Fibroblast of lung (primary cell): ENCODE measurements at regions not wholly inside any gene's neighbourhood (a gene's known extent, or its start where the extent isn't known, plus 50 kb on each side); places are given as distances from the start of the nearest gene placed in this dataset.

ENCODE experiments used
- DNase-seq, 2 donors: peaks; one replicate each; pipeline versions ENCODE4 v3.0.0 to v3.0.0-alpha.2; 2010; ENCODE audit warnings: low read depth in 2 of 2
- H2AFZ ChIP-seq: 2 replicates; pipeline ENCODE4 v1.5.1; 2012; ENCODE audit warnings: low read length, control low read depth, inconsistent platforms
- H3K27ac ChIP-seq: 2 replicates; pipeline ENCODE4 v1.5.1; 2011; ENCODE audit warnings: low read length, control low read depth; ENCODE audit not compliant: insufficient read depth
- H3K27me3 ChIP-seq: 2 replicates; pipeline ENCODE4 v1.5.1; 2011; ENCODE audit warnings: mild to moderate bottlenecking, low read length; ENCODE audit not compliant: control insufficient read depth, insufficient read depth
- H3K36me3 ChIP-seq: 2 replicates; pipeline ENCODE4 v1.5.1; 2011; ENCODE audit warnings: low read length; ENCODE audit not compliant: control insufficient read depth, insufficient read depth
- H3K4me1 ChIP-seq: 2 replicates; pipeline ENCODE4 v1.5.1; 2011; ENCODE audit warnings: low read length; ENCODE audit not compliant: control insufficient read depth, insufficient read depth; ENCODE audit errors: extremely low read depth
- H3K4me2 ChIP-seq: 2 replicates; pipeline ENCODE4 v1.5.1; 2011; ENCODE audit warnings: low read length, control low read depth; ENCODE audit not compliant: insufficient read depth; ENCODE audit errors: extremely low read depth
- H3K4me3 ChIP-seq, 4 experiments: fragments of 200-600 bp in 1 of 4; sonication (generic) in 1 of 4; replicated peaks in 1 of 4; 2 replicates each; pipeline ENCODE4 v1.5.1; 2011 to 2016; ENCODE audit warnings: low read length in 4 of 4, low read depth in 3 of 4, mild to moderate bottlenecking in 3 of 4, control low read depth in 2 of 4, inconsistent platforms in 1 of 4, mixed read lengths in 1 of 4; ENCODE audit not compliant: insufficient read depth in 1 of 4; ENCODE audit errors: control extremely low read depth in 1 of 4
- H3K79me2 ChIP-seq: 2 replicates; pipeline ENCODE4 v1.5.1; 2012; ENCODE audit warnings: mild to moderate bottlenecking, low read length, inconsistent platforms; ENCODE audit not compliant: control insufficient read depth, insufficient read depth
- H3K9ac ChIP-seq: 2 replicates; pipeline ENCODE4 v1.5.1; 2011; ENCODE audit warnings: mild to moderate bottlenecking, low read length, control low read depth; ENCODE audit not compliant: insufficient read depth
- H3K9me3 ChIP-seq: 2 replicates; pipeline ENCODE4 v1.5.1; 2012; ENCODE audit warnings: low read depth, low read length; ENCODE audit not compliant: control insufficient read depth, insufficient read depth
- H4K20me1 ChIP-seq: 2 replicates; pipeline ENCODE4 v1.5.1; 2011; ENCODE audit warnings: low read length; ENCODE audit not compliant: control insufficient read depth, insufficient read depth; ENCODE audit errors: extremely low read depth
- CTCF ChIP-seq, 2 donors: IDR thresholded peaks in 1 of 2; conservative IDR thresholded peaks in 1 of 2; 1 replicate in 1 of 2; 2 replicates in 1 of 2; pipeline ENCODE4 v1.5.1; 2011 to 2012; ENCODE audit warnings: low read length in 2 of 2, control low read depth in 1 of 2, inconsistent platforms in 1 of 2, low read depth in 1 of 2, mild to moderate bottlenecking in 1 of 2
- EZH2 ChIP-seq: IDR thresholded peaks from 2 replicates; pipeline ENCODE4 v1.5.1; 2012; ENCODE audit warnings: low read length, control low read depth, mild to moderate bottlenecking; ENCODE audit errors: missing control alignments

GRCh38 chr6:11450037-11450436 lies 87.5 kb upstream of the TMEM170B start:
- Histone ChIP-seq H3K9me3 (no peaks in the 10 kb centered on the region), H3K36me3 (no peaks in the 10 kb centered on the region), H2AFZ (no peak overlapping the region), H4K20me1 (no peaks in the 10 kb centered on the region), H3K9ac (no peak overlapping the region), H3K4me1 (no peaks in the 10 kb centered on the region), H3K27me3 (no peaks in the 10 kb centered on the region), H3K4me2 (no peak overlapping the region), H3K79me2 (no peaks in the 10 kb centered on the region), H3K27ac (no peak overlapping the region), H3K4me3 (no peak overlapping the region)
- DNase-seq, result no peak
- TF ChIP-seq EZH2 (no peak), CTCF (conservative IDR thresholded peaks at IDR 0.05 in 1 of 2, IDR thresholded peaks at IDR 0.05 in 1 of 2; ENCODE audit: low read depth in 1 of 2, low read length in 2 of 2) (no peak)

- H3K79me2 ChIP-seq, result no peaks in the 10 kb centered on the region
- no peaks in the 10 kb centered on the region for H3K4me1 ChIP-seq
- H3K27ac ChIP-seq, result no peak overlapping the region
- no peaks in the 10 kb centered on the region for H3K36me3 ChIP-seq
- H4K20me1 ChIP-seq, result no peaks in the 10 kb centered on the region
- H2AFZ ChIP-seq, result no peak overlapping the region
- no peaks in the 10 kb centered on the region for H3K27me3 ChIP-seq
- no peak overlapping the region for H3K4me3 ChIP-seq
- H3K9ac ChIP-seq, result no peak overlapping the region
- no peak for DNase-seq
- TF ChIP-seq CTCF (conservative IDR thresholded peaks at IDR 0.05 in 1 of 2, IDR thresholded peaks at IDR 0.05 in 1 of 2; ENCODE audit: low read depth in 1 of 2, low read length in 2 of 2), result no peak
- TF ChIP-seq EZH2, result no peak
- no peak overlapping the region for H3K4me2 ChIP-seq
- no peaks in the 10 kb centered on the region for H3K9me3 ChIP-seq
Observed at GRCh38 chr6:11449408-11449807, 88.1 kb upstream of the TMEM170B start.

- DNase-seq, result no peak
- no peaks in the 10 kb centered on the region for H4K20me1 ChIP-seq
- no peak overlapping the region for H3K9ac ChIP-seq
- H3K79me2 ChIP-seq, result no peaks in the 10 kb centered on the region
- no peaks in the 10 kb centered on the region for H3K4me1 ChIP-seq
- TF ChIP-seq CTCF (conservative IDR thresholded peaks at IDR 0.05 in 1 of 2, IDR thresholded peaks at IDR 0.05 in 1 of 2; ENCODE audit: low read depth in 1 of 2, low read length in 2 of 2), result no peak
- TF ChIP-seq EZH2, result no peak
- H3K27ac ChIP-seq, result no peak overlapping the region
- H3K4me2 ChIP-seq, result no peak overlapping the region
- no peak overlapping the region for H3K4me3 ChIP-seq
- H2AFZ ChIP-seq, result no peak overlapping the region
- H3K36me3 ChIP-seq, result no peaks in the 10 kb centered on the region
- no peaks in the 10 kb centered on the region for H3K9me3 ChIP-seq
- H3K27me3 ChIP-seq, result no peaks in the 10 kb centered on the region
Observed at GRCh38 chr6:11448038-11448437, 89.5 kb upstream of the TMEM170B start.
